HepG2 (cell line): ENCODE measurements at regions not wholly inside any gene's neighbourhood (a gene's known extent, or its start where the extent isn't known, plus 50 kb on each side); places are given as distances from the start of the nearest gene placed in this dataset.

Experiments used
- CCAR2 ChIP-seq: fragments of 200-400 bp; formaldehyde crosslinking; optimal IDR thresholded peaks from 2 replicates; pipeline ENCODE3; 2018; ENCODE audit warnings: low read depth, mild to moderate bottlenecking, low read length, moderate library complexity
- ESRRA ChIP-seq: sonication (generic); formaldehyde crosslinking; IDR thresholded peaks from 2 replicates; pipeline ENCODE4 v1.5.1; 2020; ENCODE audit warnings: mild to moderate bottlenecking, low read depth, missing genetic modification reagents
- ETV5 ChIP-seq: IDR thresholded peaks from 2 replicates; pipeline ENCODE4 v1.6.1; 2018; ENCODE audit warnings: missing biosample characterization, missing genetic modification reagents, inconsistent platforms, borderline replicate concordance
- GATAD2A ChIP-seq: IDR thresholded peaks from 2 replicates; pipeline ENCODE4 v1.6.1; 2016
- KLF12 ChIP-seq: sonication (generic); formaldehyde crosslinking; IDR thresholded peaks from 2 replicates; pipeline ENCODE4 v1.4.0; 2020; ENCODE audit warnings: missing genetic modification reagents, borderline replicate concordance
- KLF16 ChIP-seq, 2 experiments: sonication (generic) in 1 of 2; formaldehyde crosslinking in 1 of 2; IDR thresholded peaks; 2 replicates each; pipeline versions ENCODE4 v1.6.1 to v1.8.0; 2016 to 2023; ENCODE audit warnings: missing genetic modification reagents in 2 of 2, missing compliant biosample characterization in 1 of 2
- NFE2L2 ChIP-seq: fragments of 150-350 bp; IDR thresholded peaks from 2 replicates; pipeline ENCODE4 v1.6.1; 2014; ENCODE audit warnings: low read length
- NFKB2 ChIP-seq: sonication (generic); formaldehyde crosslinking; IDR thresholded peaks from 2 replicates; pipeline ENCODE4 v1.4.0; 2020; ENCODE audit warnings: missing genetic modification reagents, borderline replicate concordance
- NFYB ChIP-seq: sonication (generic); formaldehyde crosslinking; IDR thresholded peaks from 2 replicates; pipeline ENCODE4 v1.4.0; 2020; ENCODE audit warnings: missing genetic modification reagents
- POLR2G ChIP-seq: fragments of 200-400 bp; formaldehyde crosslinking; IDR thresholded peaks from 2 replicates; pipeline ENCODE4 v1.6.1; 2018; ENCODE audit warnings: mild to moderate bottlenecking, low read depth, low read length, moderate library complexity
- RFX5 ChIP-seq: IDR thresholded peaks from 2 replicates; pipeline ENCODE4 v1.6.1; 2011; ENCODE audit warnings: low read depth, low read length, improper control_type of control experiment
- SPEN ChIP-seq: sonication (generic); formaldehyde crosslinking; IDR thresholded peaks from 2 replicates; pipeline ENCODE4 v1.5.1; 2020; ENCODE audit warnings: low read depth, mild to moderate bottlenecking, missing genetic modification reagents
- TCF7L2 ChIP-seq: IDR thresholded peaks from 2 replicates; pipeline ENCODE4 v1.6.1; 2011; ENCODE audit warnings: mild to moderate bottlenecking, low read depth, low read length, moderate library complexity
- THAP11 ChIP-seq: IDR thresholded peaks from 2 replicates; pipeline ENCODE4 v1.6.1; 2016; ENCODE audit warnings: missing biosample characterization, missing genetic modification reagents
- ZBTB42 ChIP-seq: sonication (generic); formaldehyde crosslinking; IDR thresholded peaks from 2 replicates; pipeline ENCODE4 v1.5.0; 2020; ENCODE audit warnings: mild to moderate bottlenecking, missing genetic modification reagents
- ZNF24 ChIP-seq: fragments of 450-650 bp; IDR thresholded peaks from 2 replicates; pipeline ENCODE4 v1.6.1; 2017; ENCODE audit warnings: antibody characterized with exemption, mild to moderate bottlenecking
- ZNF546 ChIP-seq: sonication (generic); formaldehyde crosslinking; conservative IDR thresholded peaks from 2 replicates; pipeline ENCODE4 v1.8.1; 2023; ENCODE audit warnings: mild to moderate bottlenecking, missing genetic modification reagents
- ZNF558 ChIP-seq: sonication (generic); formaldehyde crosslinking; IDR thresholded peaks from 2 replicates; pipeline ENCODE4 v1.9.0; 2022; ENCODE audit warnings: mild to moderate bottlenecking, missing genetic modification reagents, borderline replicate concordance
- ZNF614 ChIP-seq: IDR thresholded peaks from 2 replicates; pipeline ENCODE4 v1.6.1; 2018; ENCODE audit warnings: missing biosample characterization, missing genetic modification reagents, inconsistent platforms, borderline replicate concordance
- ZNF619 ChIP-seq: sonication (generic); formaldehyde crosslinking; IDR thresholded peaks from 2 replicates; pipeline ENCODE4 v1.4.0; 2020; ENCODE audit warnings: mild to moderate bottlenecking, missing genetic modification reagents
- ZNF652 ChIP-seq: IDR thresholded peaks from 2 replicates; pipeline ENCODE4 v1.6.1; 2016; ENCODE audit warnings: low read depth, borderline replicate concordance
- ZNF713 ChIP-seq: sonication (generic); formaldehyde crosslinking; IDR thresholded peaks from 2 replicates; pipeline ENCODE4 v1.4.0; 2020; ENCODE audit warnings: mild to moderate bottlenecking, missing genetic modification reagents
- ZNF720 ChIP-seq: sonication (generic); formaldehyde crosslinking; IDR thresholded peaks from 2 replicates; pipeline ENCODE4 v1.4.0; 2020; ENCODE audit warnings: missing genetic modification reagents
- TF ChIP-seq, protein P1 (sequence below), 2 experiments: sonication (generic) in 1 of 2; formaldehyde crosslinking in 1 of 2; IDR thresholded peaks; 2 replicates each; pipeline versions ENCODE4 v1.6.1 to v1.9.0; 2014 to 2022; ENCODE audit warnings: antibody characterized with exemption in 1 of 2, borderline replicate concordance in 1 of 2, inconsistent platforms in 1 of 2, low read depth in 1 of 2, missing genetic modification reagents in 1 of 2
- TF ChIP-seq, protein P2 (sequence below): sonication (generic); formaldehyde crosslinking; IDR thresholded peaks from 2 replicates; pipeline ENCODE4 v1.4.0; 2020; ENCODE audit warnings: mild to moderate bottlenecking, missing genetic modification reagents

- TF ChIP-seq ZNF614 (CRISPR knock-in tag): peak; percentile 78; the same call in 1 of the 2 replicates
- TF ChIP-seq ZNF619 (CRISPR knock-in tag): no peak
- no peak for TF ChIP-seq ZNF558 (CRISPR knock-in tag)
- TF ChIP-seq THAP11 (CRISPR knock-in tag): peak; percentile 30; the same call in 1 of the 2 replicates
- no peak for TF ChIP-seq ZNF720
- TF ChIP-seq, protein P1, sequence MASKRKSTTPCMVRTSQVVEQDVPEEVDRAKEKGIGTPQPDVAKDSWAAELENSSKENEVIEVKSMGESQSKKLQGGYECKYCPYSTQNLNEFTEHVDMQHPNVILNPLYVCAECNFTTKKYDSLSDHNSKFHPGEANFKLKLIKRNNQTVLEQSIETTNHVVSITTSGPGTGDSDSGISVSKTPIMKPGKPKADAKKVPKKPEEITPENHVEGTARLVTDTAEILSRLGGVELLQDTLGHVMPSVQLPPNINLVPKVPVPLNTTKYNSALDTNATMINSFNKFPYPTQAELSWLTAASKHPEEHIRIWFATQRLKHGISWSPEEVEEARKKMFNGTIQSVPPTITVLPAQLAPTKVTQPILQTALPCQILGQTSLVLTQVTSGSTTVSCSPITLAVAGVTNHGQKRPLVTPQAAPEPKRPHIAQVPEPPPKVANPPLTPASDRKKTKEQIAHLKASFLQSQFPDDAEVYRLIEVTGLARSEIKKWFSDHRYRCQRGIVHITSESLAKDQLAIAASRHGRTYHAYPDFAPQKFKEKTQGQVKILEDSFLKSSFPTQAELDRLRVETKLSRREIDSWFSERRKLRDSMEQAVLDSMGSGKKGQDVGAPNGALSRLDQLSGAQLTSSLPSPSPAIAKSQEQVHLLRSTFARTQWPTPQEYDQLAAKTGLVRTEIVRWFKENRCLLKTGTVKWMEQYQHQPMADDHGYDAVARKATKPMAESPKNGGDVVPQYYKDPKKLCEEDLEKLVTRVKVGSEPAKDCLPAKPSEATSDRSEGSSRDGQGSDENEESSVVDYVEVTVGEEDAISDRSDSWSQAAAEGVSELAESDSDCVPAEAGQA (IDR thresholded peaks at IDR 0.05; ENCODE audit: low read depth): no peak
- TF ChIP-seq, protein P1 (CRISPR knock-in tag; IDR thresholded peaks at IDR 0.05; ENCODE audit: borderline replicate concordance): no peak
- no peak for TF ChIP-seq SPEN (CRISPR knock-in tag)
- peak; percentile 86 for TF ChIP-seq GATAD2A
- no peak for TF ChIP-seq ZNF713 (CRISPR knock-in tag)
- no peak for TF ChIP-seq NFYB (CRISPR knock-in tag)
- TF ChIP-seq POLR2G: no peak
- TF ChIP-seq KLF12: no peak
- TF ChIP-seq TCF7L2: no peak; the same call in 1 of the 2 replicates
- TF ChIP-seq, protein P2, sequence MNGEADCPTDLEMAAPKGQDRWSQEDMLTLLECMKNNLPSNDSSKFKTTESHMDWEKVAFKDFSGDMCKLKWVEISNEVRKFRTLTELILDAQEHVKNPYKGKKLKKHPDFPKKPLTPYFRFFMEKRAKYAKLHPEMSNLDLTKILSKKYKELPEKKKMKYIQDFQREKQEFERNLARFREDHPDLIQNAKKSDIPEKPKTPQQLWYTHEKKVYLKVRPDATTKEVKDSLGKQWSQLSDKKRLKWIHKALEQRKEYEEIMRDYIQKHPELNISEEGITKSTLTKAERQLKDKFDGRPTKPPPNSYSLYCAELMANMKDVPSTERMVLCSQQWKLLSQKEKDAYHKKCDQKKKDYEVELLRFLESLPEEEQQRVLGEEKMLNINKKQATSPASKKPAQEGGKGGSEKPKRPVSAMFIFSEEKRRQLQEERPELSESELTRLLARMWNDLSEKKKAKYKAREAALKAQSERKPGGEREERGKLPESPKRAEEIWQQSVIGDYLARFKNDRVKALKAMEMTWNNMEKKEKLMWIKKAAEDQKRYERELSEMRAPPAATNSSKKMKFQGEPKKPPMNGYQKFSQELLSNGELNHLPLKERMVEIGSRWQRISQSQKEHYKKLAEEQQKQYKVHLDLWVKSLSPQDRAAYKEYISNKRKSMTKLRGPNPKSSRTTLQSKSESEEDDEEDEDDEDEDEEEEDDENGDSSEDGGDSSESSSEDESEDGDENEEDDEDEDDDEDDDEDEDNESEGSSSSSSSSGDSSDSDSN: no peak
- TF ChIP-seq NFKB2 (CRISPR knock-in tag): no peak
- peak in 1 of 2 experiments; percentile 71; a peak in 1 of 4 replicates for TF ChIP-seq KLF16 (CRISPR knock-in tag; IDR thresholded peaks at IDR 0.05)
- TF ChIP-seq ZBTB42 (CRISPR knock-in tag): no peak
- TF ChIP-seq ESRRA (CRISPR knock-in tag): 0 out of 2 replicates have a peak, but pooled peaks have one; percentile 34
- TF ChIP-seq ZNF546 (CRISPR knock-in tag): no peak
- TF ChIP-seq CCAR2: no peak
- TF ChIP-seq NFE2L2: no peak
- peak; percentile 32; the same call in 1 of the 2 replicates for TF ChIP-seq ETV5 (CRISPR knock-in tag)
- TF ChIP-seq ZNF24: peak; percentile 39; the same call in 1 of the 2 replicates
- no peak for TF ChIP-seq RFX5
- TF ChIP-seq ZNF652 (CRISPR knock-in tag): no peak
Measured at GRCh38 chr3:81249540-81250029, 511.9 kb downstream of the GBE1 start (continued).
